SU-DHL-6 (cell line): ENCODE measurements at regions not wholly inside any gene's neighbourhood (a gene's known extent, or its start where the extent isn't known, plus 50 kb on each side); places are given as distances from the start of the nearest gene placed in this dataset.

ENCODE experiments used
- H2AFZ ChIP-seq: fragments of 200-600 bp; sonication (generic); 2 replicates; pipeline ENCODE4 v1.6.1; 2014; ENCODE audit warnings: low read depth, mild to moderate bottlenecking, moderate library complexity, mixed read lengths, antibody characterized with exemption, low read length; ENCODE audit not compliant: severe bottlenecking
- H3F3A ChIP-seq: fragments of 200-600 bp; shearing (Covaris generic); 2 replicates; pipeline ENCODE4 v1.6.0; 2016; ENCODE audit warnings: antibody characterized with exemption, mild to moderate bottlenecking; ENCODE audit not compliant: insufficient read depth
- H3K27ac ChIP-seq: fragments of 200-600 bp; sonication (generic); 2 replicates; pipeline ENCODE4 v1.5.1; 2016; ENCODE audit warnings: low read depth, mild to moderate bottlenecking, low read length, moderate library complexity, mixed read lengths
- H3K27me3 ChIP-seq: fragments of 200-600 bp; sonication (generic), shearing (Covaris generic); 2 replicates; pipeline ENCODE4 v1.6.0; 2014; ENCODE audit warnings: mild to moderate bottlenecking, low read length
- H3K36me3 ChIP-seq: fragments of 200-600 bp; sonication (generic); 2 replicates; pipeline ENCODE4 v1.6.1; 2014; ENCODE audit warnings: mild to moderate bottlenecking, low read length, mixed read lengths
- H3K4me2 ChIP-seq: fragments of 300-600, 200-600 bp; shearing (Covaris generic), sonication (generic); 2 replicates; pipeline ENCODE4 v1.6.0; 2014; ENCODE audit warnings: low read length, low read depth, mild to moderate bottlenecking; ENCODE audit not compliant: poor library complexity, severe bottlenecking
- H3K4me3 ChIP-seq: fragments of 200-600 bp; sonication (generic); 2 replicates; pipeline ENCODE4 v1.5.1; 2014; ENCODE audit warnings: antibody characterized with exemption, low read length, mild to moderate bottlenecking, mixed read lengths; ENCODE audit not compliant: insufficient read depth, poor library complexity, severe bottlenecking
- H3K79me2 ChIP-seq: fragments of 200-600 bp; sonication (generic); 2 replicates; pipeline ENCODE4 v1.6.1; 2014; ENCODE audit warnings: mild to moderate bottlenecking, low read length, moderate library complexity; ENCODE audit not compliant: insufficient read depth
- H3K9ac ChIP-seq: fragments of 200-600 bp; sonication (generic); 2 replicates; pipeline ENCODE4 v1.7.0; 2014; ENCODE audit warnings: mild to moderate bottlenecking, low read length
- H3K9me2 ChIP-seq: fragments of 200-600 bp; sonication (generic); replicated peaks from 2 replicates; pipeline ENCODE4 v1.6.1; 2014; ENCODE audit warnings: low read length; ENCODE audit not compliant: insufficient read depth
- H3K9me3 ChIP-seq: fragments of 200-600 bp; sonication (generic); 2 replicates; pipeline ENCODE4 v1.6.1; 2014; ENCODE audit warnings: low read length, mixed read lengths; ENCODE audit not compliant: insufficient read depth
- H4K20me1 ChIP-seq: fragments of 200-600 bp; sonication (generic); 2 replicates; pipeline ENCODE4 v1.6.1; 2014; ENCODE audit warnings: low read depth, mild to moderate bottlenecking, antibody characterized with exemption, low read length, moderate library complexity, mixed read lengths
- EZH2phosphoT487 ChIP-seq: fragments of 200-600 bp; sonication (generic), shearing (Covaris generic); conservative IDR thresholded peaks from 2 replicates; pipeline ENCODE4 v1.6.1; 2018; ENCODE audit warnings: mild to moderate bottlenecking, antibody characterized with exemption, low read length, moderate library complexity, mixed read lengths
- TF ChIP-seq, protein P1 (sequence below): fragments of 200-600 bp; sonication (generic); IDR thresholded peaks from one replicate; pipeline ENCODE4 v1.5.1; 2017; ENCODE audit warnings: antibody characterized with exemption, mild to moderate bottlenecking, low read length, moderate library complexity; ENCODE audit not compliant: insufficient read depth, poor library complexity, severe bottlenecking

DNA sequence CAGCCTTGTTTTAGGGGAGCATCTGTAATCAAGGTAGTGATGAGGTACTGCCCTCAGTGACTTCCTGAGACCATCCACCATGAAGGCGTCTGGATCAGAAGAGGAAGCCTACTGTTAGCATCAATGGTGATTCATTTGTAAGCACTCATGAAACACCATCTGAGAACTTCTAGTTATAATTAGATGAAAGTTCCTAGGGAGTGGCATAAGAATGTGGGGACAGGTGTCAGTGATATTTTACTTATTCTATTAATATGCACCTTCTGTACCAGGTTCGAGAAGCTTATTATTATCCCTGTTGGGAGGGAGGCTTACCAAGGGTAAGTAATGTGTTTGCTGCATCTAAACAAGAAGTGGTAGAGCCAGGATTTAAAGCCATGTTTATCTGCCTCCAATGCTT lies 295.8 kb upstream of the TBL1XR1 start:
- H3K9me3 ChIP-seq, result no peaks in the 10 kb centered on the region
- H3K27ac ChIP-seq, result no peak overlapping the region
- no peaks in the 10 kb centered on the region for H3K79me2 ChIP-seq
- no peak overlapping the region for H3K4me3 ChIP-seq
- no peak for TF ChIP-seq EZH2phosphoT487
- TF ChIP-seq, protein P1, sequence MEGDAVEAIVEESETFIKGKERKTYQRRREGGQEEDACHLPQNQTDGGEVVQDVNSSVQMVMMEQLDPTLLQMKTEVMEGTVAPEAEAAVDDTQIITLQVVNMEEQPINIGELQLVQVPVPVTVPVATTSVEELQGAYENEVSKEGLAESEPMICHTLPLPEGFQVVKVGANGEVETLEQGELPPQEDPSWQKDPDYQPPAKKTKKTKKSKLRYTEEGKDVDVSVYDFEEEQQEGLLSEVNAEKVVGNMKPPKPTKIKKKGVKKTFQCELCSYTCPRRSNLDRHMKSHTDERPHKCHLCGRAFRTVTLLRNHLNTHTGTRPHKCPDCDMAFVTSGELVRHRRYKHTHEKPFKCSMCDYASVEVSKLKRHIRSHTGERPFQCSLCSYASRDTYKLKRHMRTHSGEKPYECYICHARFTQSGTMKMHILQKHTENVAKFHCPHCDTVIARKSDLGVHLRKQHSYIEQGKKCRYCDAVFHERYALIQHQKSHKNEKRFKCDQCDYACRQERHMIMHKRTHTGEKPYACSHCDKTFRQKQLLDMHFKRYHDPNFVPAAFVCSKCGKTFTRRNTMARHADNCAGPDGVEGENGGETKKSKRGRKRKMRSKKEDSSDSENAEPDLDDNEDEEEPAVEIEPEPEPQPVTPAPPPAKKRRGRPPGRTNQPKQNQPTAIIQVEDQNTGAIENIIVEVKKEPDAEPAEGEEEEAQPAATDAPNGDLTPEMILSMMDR, result no peak
- H3K36me3 ChIP-seq, result no peaks in the 10 kb centered on the region
- H3K9me2 ChIP-seq, result no peaks in the 10 kb centered on the region
- no peaks in the 10 kb centered on the region for H4K20me1 ChIP-seq
- no peaks in the 10 kb centered on the region for H3K27me3 ChIP-seq
- H3K9ac ChIP-seq, result no peak overlapping the region
- H3F3A ChIP-seq, result no peaks in the 10 kb centered on the region
- no peak overlapping the region for H3K4me2 ChIP-seq
- no peak overlapping the region for H2AFZ ChIP-seq

DNA sequence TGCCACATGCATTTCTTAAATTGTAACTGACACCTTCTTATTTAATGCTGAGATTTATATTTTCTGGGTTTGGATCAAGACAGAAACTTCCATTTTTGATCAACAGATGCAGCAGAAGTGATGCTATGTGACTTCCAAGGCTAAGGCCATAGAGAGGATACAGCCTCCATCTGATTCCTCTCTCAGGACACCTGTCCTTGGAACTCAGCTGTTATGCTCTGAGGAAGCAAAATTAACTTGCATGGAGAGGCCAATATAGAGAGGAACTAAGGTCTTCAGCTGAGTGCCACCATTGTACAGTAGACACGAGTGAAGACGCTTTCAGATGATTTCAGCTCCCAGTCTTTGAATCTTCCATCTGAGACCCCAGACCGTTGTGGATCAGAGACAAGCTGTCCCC lies 296.9 kb upstream of the TBL1XR1 start:
- Histone ChIP-seq H3K9me3 (no peaks in the 10 kb centered on the region), H3K9ac (no peak overlapping the region), H3K27ac (no peak overlapping the region), H3K4me3 (no peak overlapping the region), H3K36me3 (no peaks in the 10 kb centered on the region), H3K9me2 (no peaks in the 10 kb centered on the region), H3K27me3 (no peaks in the 10 kb centered on the region), H3F3A (no peaks in the 10 kb centered on the region), H2AFZ (no peak overlapping the region), H4K20me1 (no peaks in the 10 kb centered on the region), H3K79me2 (no peaks in the 10 kb centered on the region), H3K4me2 (no peak overlapping the region)
- TF ChIP-seq EZH2phosphoT487, result no peak
- TF ChIP-seq, protein P1, result no peak

DNA sequence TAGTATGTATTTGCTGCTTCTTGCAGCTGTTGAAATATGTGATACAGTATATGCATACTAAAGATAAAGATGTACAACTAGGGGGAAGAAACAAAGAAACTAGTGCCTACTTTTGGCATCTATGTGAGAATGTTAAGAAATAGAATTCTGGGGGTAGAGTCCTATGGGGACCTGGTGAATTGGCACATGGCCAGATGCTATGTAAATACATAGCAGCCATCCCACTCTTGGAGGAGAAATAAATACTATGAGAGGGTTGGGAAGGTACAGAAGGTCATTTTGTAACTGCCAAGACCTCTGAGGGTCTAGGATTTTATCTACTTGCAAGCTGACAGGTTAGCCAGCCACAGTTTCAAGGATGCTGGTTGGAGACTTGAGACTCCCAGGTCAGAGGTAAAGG lies 298.3 kb upstream of the TBL1XR1 start:
- TF ChIP-seq, protein P1, result no peak
- TF ChIP-seq EZH2phosphoT487, result no peak
- no peaks in the 10 kb centered on the region for H3K36me3 ChIP-seq
- H3K27ac ChIP-seq, result no peak overlapping the region
- H3K27me3 ChIP-seq, result no peaks in the 10 kb centered on the region
- no peaks in the 10 kb centered on the region for H3K9me2 ChIP-seq
- H3K79me2 ChIP-seq, result no peaks in the 10 kb centered on the region
- no peak overlapping the region for H3K9ac ChIP-seq
- no peak overlapping the region for H3K4me2 ChIP-seq
- H3F3A ChIP-seq, result no peaks in the 10 kb centered on the region
- H3K9me3 ChIP-seq, result no peaks in the 10 kb centered on the region
- H4K20me1 ChIP-seq, result no peaks in the 10 kb centered on the region
- no peak overlapping the region for H3K4me3 ChIP-seq
- H2AFZ ChIP-seq, result no peak overlapping the region
